ENCODE measurements at regions not wholly inside any gene's neighbourhood (a gene's known extent, or its start where the extent isn't known, plus 50 kb on each side); places are given as distances from the start of the nearest gene placed in this dataset.

DNA sequence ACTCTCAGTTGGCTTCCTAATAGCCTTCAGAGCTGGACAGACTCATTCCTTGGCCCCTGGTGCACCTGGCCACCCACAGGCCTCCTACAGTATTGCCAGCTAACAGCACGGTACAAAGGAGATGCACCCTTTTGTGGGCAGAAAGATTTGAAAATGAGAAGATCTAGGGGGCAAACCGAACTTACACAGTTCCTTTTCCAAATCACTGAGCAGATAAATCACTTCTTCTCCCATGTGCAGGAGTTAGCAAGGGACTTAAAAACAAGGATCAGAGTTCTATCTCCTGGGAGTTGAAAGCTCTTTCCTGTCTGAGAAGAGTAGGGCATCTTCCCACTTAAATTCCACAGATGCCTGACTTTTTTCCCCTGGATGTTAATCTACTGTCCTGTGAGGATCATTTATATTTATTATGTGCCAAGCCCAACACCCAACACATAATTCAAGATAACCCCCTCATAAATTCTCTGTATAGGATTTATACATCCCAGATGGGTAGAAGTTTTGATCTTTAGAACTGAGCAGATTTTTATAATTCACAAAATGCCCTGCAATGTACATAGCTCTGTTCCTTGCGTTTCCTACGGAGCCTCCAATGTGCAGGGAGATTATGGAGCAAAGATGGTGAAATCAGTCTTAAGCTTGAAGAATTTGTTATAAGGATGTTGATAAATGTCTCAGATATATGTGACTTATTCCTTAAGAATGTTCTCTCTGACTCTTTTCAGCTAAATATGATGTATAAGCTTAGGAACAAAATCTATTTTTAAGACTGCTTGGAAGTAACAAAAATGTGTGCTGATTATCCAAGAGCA lies 207.2 kb upstream of the DAPK1 start:
- DNase-seq: no peak

- no peak for DNase-seq
Observed at GRCh38 chr9:87292449-87293191, 205.0 kb upstream of the DAPK1 start.

DNA sequence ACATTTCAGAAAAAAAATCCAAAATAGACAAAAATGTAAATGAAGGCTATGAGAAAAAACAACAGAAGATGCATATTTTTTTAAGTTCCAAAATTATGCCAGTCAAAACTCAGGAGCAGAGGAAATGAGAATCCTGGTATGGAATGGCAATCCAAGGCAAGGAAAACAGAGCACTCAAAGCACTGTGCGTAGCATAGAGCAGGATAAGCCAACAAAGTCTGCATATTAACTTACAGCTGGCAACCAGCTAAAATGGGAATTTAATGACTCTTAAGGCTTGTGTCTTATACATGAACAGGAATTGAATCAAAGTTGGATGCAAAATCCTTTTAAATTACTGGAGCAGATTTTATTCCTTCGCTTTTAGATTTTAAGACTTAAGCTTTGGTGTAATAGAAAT lies 203.5 kb upstream of the DAPK1 start:
- no peak for DNase-seq

GRCh38 chr9:87300915-87301314 lies 196.8 kb upstream of the DAPK1 start:
- DNase-seq: no peak

- no peak for DNase-seq
Observed at GRCh38 chr9:87301371-87301770, 196.3 kb upstream of the DAPK1 start.

DNA sequence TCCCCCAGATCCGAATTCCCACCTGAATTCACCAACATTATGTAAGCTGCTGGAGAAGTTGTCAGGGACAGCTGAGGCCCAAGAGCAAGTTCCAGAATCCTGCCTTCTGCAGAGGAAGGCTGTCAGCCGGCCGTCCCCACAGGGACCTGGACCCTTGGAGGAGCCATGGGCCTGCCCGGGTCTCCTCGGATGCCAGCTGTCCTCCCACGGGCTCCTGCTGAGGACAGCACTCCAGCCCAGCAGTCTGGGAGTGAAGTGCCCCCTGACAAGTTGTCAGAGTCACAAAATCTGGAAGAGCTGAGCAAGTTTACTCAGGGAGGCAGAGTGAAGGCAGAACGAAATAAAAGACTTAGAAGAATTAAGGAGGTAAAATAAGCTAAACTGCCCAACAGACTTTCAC lies 192.5 kb upstream of the DAPK1 start:
- no peak for DNase-seq

- no peak for DNase-seq
Observed at GRCh38 chr9:87306006-87306405, 191.7 kb upstream of the DAPK1 start.

- no peak for DNase-seq
Observed at GRCh38 chr9:87307848-87308247, 189.8 kb upstream of the DAPK1 start.

DNA sequence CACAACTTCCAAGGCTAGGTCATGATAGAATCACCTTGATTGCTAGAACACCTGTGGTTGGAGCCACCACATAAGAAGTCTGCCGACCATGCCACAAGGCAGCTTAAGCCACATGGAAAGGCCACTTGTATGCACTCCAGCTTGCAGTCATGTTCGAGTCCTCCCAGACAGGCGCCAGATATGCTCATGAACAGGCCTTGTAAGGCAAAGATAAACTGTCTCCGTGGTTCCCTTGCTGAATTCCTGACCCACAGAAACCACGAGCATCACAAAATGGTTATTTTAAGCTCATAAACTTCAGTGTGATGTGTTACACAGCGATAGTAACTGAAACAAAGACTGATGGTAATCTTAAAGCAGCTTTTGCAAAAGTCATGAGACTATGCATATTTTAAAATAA lies 188.4 kb upstream of the DAPK1 start:
- no peak for DNase-seq

DNA sequence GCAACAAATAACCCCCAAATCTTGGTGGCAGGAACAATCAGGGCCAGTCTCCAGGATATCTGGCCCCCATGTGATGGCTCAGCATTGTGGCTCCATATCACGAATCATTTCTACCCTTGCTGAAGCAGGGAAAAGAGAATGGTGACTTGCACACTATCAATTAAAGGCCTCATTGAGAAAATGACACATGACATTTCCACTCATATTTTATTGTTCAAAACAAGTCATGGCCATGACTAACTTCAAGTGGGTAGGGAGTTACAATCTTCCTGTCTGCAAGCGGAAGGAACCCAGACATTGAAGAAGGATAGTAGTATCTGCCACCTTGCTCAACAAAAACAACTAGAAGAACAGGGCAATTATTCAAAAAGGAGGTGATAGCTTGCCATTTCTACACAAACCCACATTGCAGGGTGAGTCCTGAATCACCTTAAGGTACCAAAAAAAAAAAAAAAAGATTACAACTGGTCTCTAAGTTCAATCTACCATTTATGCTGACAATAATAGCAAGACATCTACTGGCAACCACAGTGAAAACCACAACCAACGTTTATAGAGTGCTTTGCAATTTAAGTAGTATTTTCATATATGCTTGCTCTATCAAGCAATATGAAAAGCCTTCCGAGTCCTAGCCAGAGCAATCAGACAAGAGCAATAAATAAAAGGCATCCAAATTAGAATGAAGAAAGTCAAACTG lies 186.7 kb upstream of the DAPK1 start:
- DNase-seq: no peak

GRCh38 chr9:87319656-87320055 lies 178.0 kb upstream of the DAPK1 start:
- no peak for DNase-seq

DNA sequence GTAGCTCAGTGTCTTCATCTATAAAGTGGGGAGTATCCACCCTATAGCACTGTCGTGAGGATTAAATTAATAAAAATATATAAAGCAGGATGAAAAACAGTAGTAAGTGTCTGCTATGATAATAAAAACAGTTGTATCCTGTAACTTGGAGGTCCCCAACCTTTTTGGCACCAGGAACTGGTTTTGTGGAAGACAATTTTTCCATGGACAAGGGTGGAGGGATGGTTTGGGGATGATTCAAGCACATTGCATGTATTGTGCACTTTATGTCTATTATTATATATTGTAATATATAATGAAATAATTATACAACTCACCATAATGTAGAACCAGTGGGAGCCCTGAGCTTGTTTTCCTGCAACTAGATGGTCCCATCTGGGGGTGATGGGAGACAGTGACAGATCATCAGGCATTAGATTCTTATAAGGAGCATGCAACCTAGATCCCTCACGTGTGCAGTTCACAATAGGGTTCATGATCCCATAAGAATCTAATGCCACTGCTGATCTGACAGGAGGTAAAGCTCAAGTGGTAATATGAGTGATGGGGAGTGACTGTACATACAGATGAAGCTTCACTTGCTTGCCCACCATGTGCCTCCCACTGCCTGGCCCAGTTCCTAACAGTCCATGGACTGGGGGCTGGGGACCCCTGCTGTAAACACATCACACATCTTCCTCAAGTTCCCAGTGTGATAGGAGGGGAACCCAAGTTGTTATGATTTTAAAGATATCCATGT lies 177.4 kb upstream of the DAPK1 start:
- DNase-seq: no peak

GRCh38 chr9:87322840-87323635 lies 174.6 kb upstream of the DAPK1 start:
- DNase-seq: no peak

GRCh38 chr9:87323928-87324327 lies 173.7 kb upstream of the DAPK1 start:
- DNase-seq: no peak

GRCh38 chr9:87324613-87325194 lies 173.0 kb upstream of the DAPK1 start:
- peak; percentile 31 for DNase-seq

DNA sequence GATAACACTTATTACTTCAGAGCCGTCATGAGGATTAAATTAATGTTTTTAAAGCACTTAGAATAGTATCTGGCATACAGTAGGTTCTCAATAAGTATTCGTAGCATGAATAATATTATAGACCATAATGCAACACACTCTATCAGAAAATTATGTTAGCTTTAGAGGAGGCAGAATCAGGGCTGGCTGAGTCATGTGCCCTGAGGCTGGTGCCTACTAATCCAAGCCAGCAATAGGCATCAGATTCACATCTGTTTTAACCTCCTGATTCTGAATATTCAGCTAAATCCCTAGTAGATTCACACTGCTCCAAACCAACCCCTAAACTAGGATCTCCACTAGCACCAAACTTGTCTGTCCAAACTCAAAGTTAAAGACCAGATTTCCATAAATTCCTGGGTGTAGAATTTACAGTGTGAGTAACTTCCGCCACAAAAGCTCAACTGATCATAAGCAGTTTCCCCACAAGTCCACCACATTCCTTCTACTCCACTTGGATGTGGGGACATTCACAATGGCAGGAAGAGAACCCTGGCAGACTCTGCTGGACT lies 170.0 kb upstream of the DAPK1 start:
- no peak for DNase-seq

GRCh38 chr9:87333802-87334201 lies 163.9 kb upstream of the DAPK1 start:
- DNase-seq: no peak

DNA sequence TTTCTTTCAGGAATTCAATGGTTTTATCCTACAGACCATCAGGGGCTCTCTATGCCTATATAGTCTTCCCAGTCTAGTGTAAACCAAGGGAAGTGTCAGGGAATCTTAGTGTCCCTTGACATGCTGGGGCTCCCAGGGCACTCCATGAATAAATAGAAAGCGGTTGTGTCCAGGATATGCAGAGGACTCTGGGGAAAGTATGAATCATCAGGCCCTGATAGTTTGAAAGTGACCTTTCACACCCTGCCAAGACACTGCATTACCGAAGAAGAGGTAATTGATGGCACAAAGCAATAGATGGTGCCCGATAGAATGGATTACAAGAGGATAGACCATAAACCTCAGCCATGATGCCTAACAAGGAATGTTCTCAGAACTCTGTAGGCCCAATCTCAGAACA lies 163.3 kb upstream of the DAPK1 start:
- no peak for DNase-seq

GRCh38 chr9:87336407-87336806 lies 161.3 kb upstream of the DAPK1 start:
- DNase-seq: no peak

- peak; percentile 68 for DNase-seq
Observed at GRCh38 chr9:87336914-87337333, 160.7 kb upstream of the DAPK1 start.

DNA sequence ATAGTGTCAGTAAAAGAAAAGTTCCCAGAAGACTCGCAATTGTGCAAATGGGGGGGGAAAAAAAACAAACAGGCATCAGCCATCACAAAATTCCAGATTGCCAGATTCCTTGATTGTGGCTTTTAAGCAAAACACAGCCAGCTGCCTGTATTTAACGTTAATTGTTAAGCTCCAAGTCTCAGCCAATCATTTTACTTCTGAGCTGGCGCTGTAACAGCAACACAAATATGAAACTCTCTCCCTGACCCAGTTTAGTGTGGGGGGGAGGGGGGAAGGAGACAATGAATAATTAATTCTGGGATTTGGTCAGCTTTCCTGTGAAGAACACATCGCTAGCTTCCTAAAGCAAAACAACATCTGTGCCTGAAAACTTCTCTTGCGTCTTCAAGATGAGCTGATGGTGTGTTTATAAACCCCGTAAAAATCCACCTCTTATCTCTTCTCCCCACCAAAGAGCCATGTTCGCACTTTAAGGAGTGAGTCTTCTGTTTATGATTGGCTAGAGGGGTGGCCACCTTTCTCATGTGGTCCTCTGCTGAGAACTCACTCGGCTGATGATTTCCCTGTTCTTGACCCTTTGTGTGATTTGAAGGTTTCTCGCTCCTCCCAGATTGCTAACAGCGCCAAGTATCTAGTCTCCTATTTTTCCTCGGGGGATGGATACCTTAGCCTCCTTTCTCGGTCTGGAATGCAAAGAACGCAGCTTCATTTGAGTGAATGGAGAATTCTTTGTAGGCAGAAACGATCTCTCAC lies 160.2 kb upstream of the DAPK1 start:
- DNase-seq: no peak

All from NCI-H2029 (cell line).